HG02588 (cell line): ENCODE measurements at regions not wholly inside any gene's neighbourhood (a gene's known extent, or its start where the extent isn't known, plus 50 kb on each side); places are given as distances from the start of the nearest gene placed in this dataset.
"Not testable (repeated sequence)": the region's sequence is repeated elsewhere in the genome, so short reads cannot be mapped to it uniquely, and the experiment has no call there.

ENCODE experiments used
- ATAC-seq: cut with Tn5 transposase; IDR thresholded peaks from one replicate; pipeline ENCODE4 v1.9.1; 2021; ENCODE audit warnings: mild to moderate bottlenecking, moderate library complexity; ENCODE audit not compliant: unreplicated experiment

GRCh38 chr11:110843053-110843452 lies 130.8 kb upstream of the ARHGAP20 start:
- ATAC-seq: not testable (repeated sequence)

GRCh38 chr11:110838808-110839207 lies 126.6 kb upstream of the ARHGAP20 start:
- no peak for ATAC-seq

GRCh38 chr11:110837603-110838002 lies 125.4 kb upstream of the ARHGAP20 start:
- no peak for ATAC-seq

- no peak for ATAC-seq
Observed at GRCh38 chr11:110835106-110835505, 122.9 kb upstream of the ARHGAP20 start.

- ATAC-seq: no peak
Observed at GRCh38 chr11:110833033-110833484, 120.8 kb upstream of the ARHGAP20 start.

- ATAC-seq: no peak
Observed at GRCh38 chr11:110832539-110832938, 120.3 kb upstream of the ARHGAP20 start.

GRCh38 chr11:110832080-110832479 lies 119.8 kb upstream of the ARHGAP20 start:
- no peak for ATAC-seq

- no peak for ATAC-seq
Observed at GRCh38 chr11:110830747-110831146, 118.5 kb upstream of the ARHGAP20 start.

- ATAC-seq: no peak
Observed at GRCh38 chr11:110830344-110830743, 118.1 kb upstream of the ARHGAP20 start.

GRCh38 chr11:110829873-110830272 lies 117.6 kb upstream of the ARHGAP20 start:
- ATAC-seq: no peak

- ATAC-seq: no peak
Observed at GRCh38 chr11:110828086-110828485, 115.8 kb upstream of the ARHGAP20 start.

- ATAC-seq: no peak
Observed at GRCh38 chr11:110827276-110827675, 115.0 kb upstream of the ARHGAP20 start.

GRCh38 chr11:110824912-110825620 lies 112.8 kb upstream of the ARHGAP20 start:
- ATAC-seq: no peak

- no peak for ATAC-seq
Observed at GRCh38 chr11:110818032-110818687, 105.9 kb upstream of the ARHGAP20 start.

- no peak for ATAC-seq
Observed at GRCh38 chr11:110812086-110812733, 100.0 kb upstream of the ARHGAP20 start.

- ATAC-seq: no peak
Observed at GRCh38 chr11:110809417-110810199, 97.4 kb upstream of the ARHGAP20 start.

- no peak for ATAC-seq
Observed at GRCh38 chr11:110808248-110808647, 96.0 kb upstream of the ARHGAP20 start.

- ATAC-seq: no peak
Observed at GRCh38 chr11:110807801-110808200, 95.6 kb upstream of the ARHGAP20 start.

- ATAC-seq: no peak
Observed at GRCh38 chr11:110805756-110806155, 93.5 kb upstream of the ARHGAP20 start.

- ATAC-seq: no peak
Observed at GRCh38 chr11:110802162-110802561, 89.9 kb upstream of the ARHGAP20 start.

GRCh38 chr11:110801328-110801727 lies 89.1 kb upstream of the ARHGAP20 start:
- no peak for ATAC-seq
